ENCODE measurements at regions not wholly inside any gene's neighbourhood (a gene's known extent, or its start where the extent isn't known, plus 50 kb on each side); places are given as distances from the start of the nearest gene placed in this dataset.

- no peak for DNase-seq (ENCODE audit: low read depth)
Observed at GRCh38 chr13:51027644-51028043, 83.4 kb downstream of the C13orf42 start.

GRCh38 chr13:51026016-51026415, 85.1 kb downstream of the C13orf42 start:
- no peak for DNase-seq (ENCODE audit: low read depth)

GRCh38 chr13:51025245-51025905, 85.7 kb downstream of the C13orf42 start:
- no peak for DNase-seq (ENCODE audit: low read depth)

- no peak for DNase-seq (ENCODE audit: low read depth)
Observed at GRCh38 chr13:51021811-51022210, 89.3 kb downstream of the C13orf42 start.

GRCh38 chr13:51020600-51020999, 90.5 kb downstream of the C13orf42 start:
- no peak for DNase-seq (ENCODE audit: low read depth)

GRCh38 chr13:51019026-51019425, 92.0 kb downstream of the C13orf42 start:
- no peak for DNase-seq (ENCODE audit: low read depth)

- DNase-seq (ENCODE audit: low read depth) = no peak
Observed at GRCh38 chr13:51017516-51017915, 93.6 kb downstream of the C13orf42 start.

GRCh38 chr13:51015973-51016372, 95.1 kb downstream of the C13orf42 start:
- no peak for DNase-seq (ENCODE audit: low read depth)

GRCh38 chr13:51009597-51009996, 100.0 kb downstream of the RNASEH2B start:
- DNase-seq (ENCODE audit: low read depth) = no peak

- DNase-seq (ENCODE audit: low read depth) = no peak
Observed at GRCh38 chr13:51007216-51007615, 97.6 kb downstream of the RNASEH2B start.

- peak; percentile 11 for DNase-seq (ENCODE audit: low read depth)
Observed at GRCh38 chr13:51006067-51006845, 96.7 kb downstream of the RNASEH2B start.
